AG04450 (cell line): ENCODE measurements at regions not wholly inside any gene's neighbourhood (a gene's known extent, or its start where the extent isn't known, plus 50 kb on each side); places are given as distances from the start of the nearest gene placed in this dataset.
"Not testable (repeated sequence)": the region's sequence is repeated elsewhere in the genome, so short reads cannot be mapped to it uniquely, and the experiment has no call there.

Source experiments
- CTCF ChIA-PET: fragments of 300-600, 350-600 bp; formaldehyde crosslinking; extraction: SDS; loops from one replicate; lab custom pipeline; 2022; ENCODE audit warnings: antibody characterized with exemption, inconsistent platforms; lab: Charles Lee
- POLR2A ChIA-PET: fragments of 350-600 bp; formaldehyde crosslinking; extraction: SDS; loops from one replicate; lab custom pipeline; 2021; ENCODE audit warnings: antibody characterized with exemption, inconsistent platforms; lab: Yijun Ruan, JAX
- DNase-seq: peaks from one replicate; pipeline ENCODE4 v3.0.0-alpha.2; 2011; ENCODE audit warnings: low read depth, low spot score
- H3K27ac ChIP-seq: one replicate; pipeline ENCODE4 v1.5.1; 2012; ENCODE audit warnings: low read depth, low read length, control low read depth
- H3K27me3 ChIP-seq: one replicate; pipeline ENCODE4 v1.6.0; 2012; ENCODE audit warnings: low read length; ENCODE audit not compliant: control insufficient read depth, insufficient read depth
- H3K4me3 ChIP-seq: 2 replicates; pipeline ENCODE4 v1.5.1; 2011; ENCODE audit warnings: mild to moderate bottlenecking, low read depth, low read length, control low read depth
- H3K9me3 ChIP-seq: 2 replicates; pipeline ENCODE4 v1.5.1; 2012; ENCODE audit warnings: low read length; ENCODE audit not compliant: control insufficient read depth, insufficient read depth
- TF ChIP-seq, protein P1 (sequence below): IDR thresholded peaks from 2 replicates; pipeline ENCODE4 v1.5.1; 2011; ENCODE audit warnings: low read depth, low read length, control low read depth, inconsistent platforms

- no peak overlapping the region for H3K4me3 ChIP-seq
- CTCF ChIA-PET = no interaction called here
- TF ChIP-seq, protein P1, sequence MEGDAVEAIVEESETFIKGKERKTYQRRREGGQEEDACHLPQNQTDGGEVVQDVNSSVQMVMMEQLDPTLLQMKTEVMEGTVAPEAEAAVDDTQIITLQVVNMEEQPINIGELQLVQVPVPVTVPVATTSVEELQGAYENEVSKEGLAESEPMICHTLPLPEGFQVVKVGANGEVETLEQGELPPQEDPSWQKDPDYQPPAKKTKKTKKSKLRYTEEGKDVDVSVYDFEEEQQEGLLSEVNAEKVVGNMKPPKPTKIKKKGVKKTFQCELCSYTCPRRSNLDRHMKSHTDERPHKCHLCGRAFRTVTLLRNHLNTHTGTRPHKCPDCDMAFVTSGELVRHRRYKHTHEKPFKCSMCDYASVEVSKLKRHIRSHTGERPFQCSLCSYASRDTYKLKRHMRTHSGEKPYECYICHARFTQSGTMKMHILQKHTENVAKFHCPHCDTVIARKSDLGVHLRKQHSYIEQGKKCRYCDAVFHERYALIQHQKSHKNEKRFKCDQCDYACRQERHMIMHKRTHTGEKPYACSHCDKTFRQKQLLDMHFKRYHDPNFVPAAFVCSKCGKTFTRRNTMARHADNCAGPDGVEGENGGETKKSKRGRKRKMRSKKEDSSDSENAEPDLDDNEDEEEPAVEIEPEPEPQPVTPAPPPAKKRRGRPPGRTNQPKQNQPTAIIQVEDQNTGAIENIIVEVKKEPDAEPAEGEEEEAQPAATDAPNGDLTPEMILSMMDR = no peak
- H3K27me3 ChIP-seq = no peaks in the 10 kb centered on the region
- DNase-seq = no peak
- no peak overlapping the region for H3K27ac ChIP-seq
- H3K9me3 ChIP-seq = peaks cover 10% of the 10 kb centered on the region
- POLR2A ChIA-PET = no interaction called here
These were observed 389.6 kb upstream of the COX7C start for GRCh38 chr5:86228147-86228546.

- TF ChIP-seq, protein P1 = no peak
- H3K4me3 ChIP-seq = no peak overlapping the region
- ChIA-PET POLR2A (no interaction called here), CTCF (no interaction called here)
- no peak for DNase-seq
- H3K9me3 ChIP-seq = peaks cover 3% of the 10 kb centered on the region; the same call in 1 of the 2 replicates
- H3K27me3 ChIP-seq = no peaks in the 10 kb centered on the region
- H3K27ac ChIP-seq = no peak overlapping the region
These were observed 385.5 kb upstream of the COX7C start for GRCh38 chr5:86232246-86232645.

- POLR2A ChIA-PET = no interaction called here
- TF ChIP-seq, protein P1 = no peak
- H3K27me3 ChIP-seq = no peaks in the 10 kb centered on the region
- no peak overlapping the region for H3K27ac ChIP-seq
- no peak for DNase-seq
- no peak overlapping the region for H3K4me3 ChIP-seq
- peaks cover 4% of the 10 kb centered on the region; the same call in 1 of the 2 replicates for H3K9me3 ChIP-seq
- CTCF ChIA-PET = no interaction called here
These were observed 373.6 kb upstream of the COX7C start for GRCh38 chr5:86244153-86244552.

- DNase-seq = no peak
- ChIA-PET CTCF (no interaction called here), POLR2A (no interaction called here)
- Histone ChIP-seq H3K9me3 (no peaks in the 10 kb centered on the region), H3K27me3 (no peaks in the 10 kb centered on the region), H3K27ac (no peak overlapping the region), H3K4me3 (no peak overlapping the region)
- TF ChIP-seq, protein P1 = no peak
These were observed 359.9 kb upstream of the COX7C start for GRCh38 chr5:86257871-86258270.

GRCh38 chr5:86284400-86285190, 333.1 kb upstream of the COX7C start:
- CTCF ChIA-PET, POLR2A ChIA-PET, H3K27ac ChIP-seq, H3K4me3 ChIP-seq, H3K27me3 ChIP-seq, DNase-seq, H3K9me3 ChIP-seq: not testable (repeated sequence)

DNA sequence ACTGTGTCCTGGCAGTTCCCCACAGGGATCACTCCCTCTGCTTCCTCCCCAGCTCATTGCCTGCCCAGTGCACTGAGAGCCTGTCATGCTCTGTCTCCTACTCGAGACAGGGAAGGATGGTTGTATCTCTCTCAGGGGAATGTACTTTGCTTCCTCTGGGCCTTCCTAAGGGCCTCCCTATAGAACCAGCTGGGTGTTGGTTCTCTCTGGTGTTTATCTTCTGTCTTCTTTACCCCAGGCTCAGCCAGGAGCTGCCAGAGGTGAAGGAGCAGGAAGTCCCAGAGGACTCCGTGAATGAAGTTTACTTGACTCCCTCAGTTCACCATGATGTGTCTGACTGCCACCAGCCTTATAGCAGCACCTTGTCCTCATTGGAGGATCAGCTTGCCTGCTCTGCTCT, 330.3 kb upstream of the COX7C start:
- CTCF ChIA-PET, H3K27me3 ChIP-seq, POLR2A ChIA-PET, H3K27ac ChIP-seq, H3K4me3 ChIP-seq, H3K9me3 ChIP-seq, DNase-seq: not testable (repeated sequence)

GRCh38 chr5:86289786-86290185, 328.0 kb upstream of the COX7C start:
- H3K4me3 ChIP-seq, DNase-seq, POLR2A ChIA-PET, H3K27me3 ChIP-seq, CTCF ChIA-PET, H3K27ac ChIP-seq, H3K9me3 ChIP-seq: not testable (repeated sequence)

DNA sequence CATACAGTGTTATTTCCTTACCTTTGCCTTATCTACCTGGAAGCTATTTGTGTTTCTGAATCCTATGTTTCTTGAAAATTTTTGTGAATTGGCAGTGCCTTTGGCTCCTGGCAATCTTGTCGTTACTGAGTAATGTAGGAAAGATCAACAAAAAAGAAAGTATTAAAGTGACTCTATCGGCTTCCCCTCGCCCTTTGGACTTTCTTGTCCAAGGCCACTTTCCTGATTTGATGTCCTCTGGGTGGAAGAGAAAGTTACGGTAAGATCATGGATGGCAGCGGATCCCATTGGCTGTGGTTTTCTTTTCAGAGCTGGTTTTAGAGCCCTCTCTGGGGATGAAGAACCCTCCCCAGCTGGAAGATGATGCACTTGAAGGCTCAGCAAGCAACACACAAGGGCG, 324.9 kb upstream of the COX7C start:
- H3K9me3 ChIP-seq, H3K27me3 ChIP-seq, DNase-seq, POLR2A ChIA-PET, H3K4me3 ChIP-seq, H3K27ac ChIP-seq, CTCF ChIA-PET: not testable (repeated sequence)
